Fibroblast of lung (primary cell): ENCODE measurements at regions not wholly inside any gene's neighbourhood (a gene's known extent, or its start where the extent isn't known, plus 50 kb on each side); places are given as distances from the start of the nearest gene placed in this dataset.

Experiments used
- DNase-seq, 2 donors: peaks; one replicate each; pipeline versions ENCODE4 v3.0.0 to v3.0.0-alpha.2; 2010; ENCODE audit warnings: low read depth in 2 of 2
- H2AFZ ChIP-seq: 2 replicates; pipeline ENCODE4 v1.5.1; 2012; ENCODE audit warnings: low read length, control low read depth, inconsistent platforms
- H3K27ac ChIP-seq: 2 replicates; pipeline ENCODE4 v1.5.1; 2011; ENCODE audit warnings: low read length, control low read depth; ENCODE audit not compliant: insufficient read depth
- H3K27me3 ChIP-seq: 2 replicates; pipeline ENCODE4 v1.5.1; 2011; ENCODE audit warnings: mild to moderate bottlenecking, low read length; ENCODE audit not compliant: control insufficient read depth, insufficient read depth
- H3K36me3 ChIP-seq: 2 replicates; pipeline ENCODE4 v1.5.1; 2011; ENCODE audit warnings: low read length; ENCODE audit not compliant: control insufficient read depth, insufficient read depth
- H3K4me1 ChIP-seq: 2 replicates; pipeline ENCODE4 v1.5.1; 2011; ENCODE audit warnings: low read length; ENCODE audit not compliant: control insufficient read depth, insufficient read depth; ENCODE audit errors: extremely low read depth
- H3K4me2 ChIP-seq: 2 replicates; pipeline ENCODE4 v1.5.1; 2011; ENCODE audit warnings: low read length, control low read depth; ENCODE audit not compliant: insufficient read depth; ENCODE audit errors: extremely low read depth
- H3K4me3 ChIP-seq, 4 experiments: fragments of 200-600 bp in 1 of 4; sonication (generic) in 1 of 4; replicated peaks in 1 of 4; 2 replicates each; pipeline ENCODE4 v1.5.1; 2011 to 2016; ENCODE audit warnings: low read length in 4 of 4, low read depth in 3 of 4, mild to moderate bottlenecking in 3 of 4, control low read depth in 2 of 4, inconsistent platforms in 1 of 4, mixed read lengths in 1 of 4; ENCODE audit not compliant: insufficient read depth in 1 of 4; ENCODE audit errors: control extremely low read depth in 1 of 4
- H3K79me2 ChIP-seq: 2 replicates; pipeline ENCODE4 v1.5.1; 2012; ENCODE audit warnings: mild to moderate bottlenecking, low read length, inconsistent platforms; ENCODE audit not compliant: control insufficient read depth, insufficient read depth
- H3K9ac ChIP-seq: 2 replicates; pipeline ENCODE4 v1.5.1; 2011; ENCODE audit warnings: mild to moderate bottlenecking, low read length, control low read depth; ENCODE audit not compliant: insufficient read depth
- H3K9me3 ChIP-seq: 2 replicates; pipeline ENCODE4 v1.5.1; 2012; ENCODE audit warnings: low read depth, low read length; ENCODE audit not compliant: control insufficient read depth, insufficient read depth
- H4K20me1 ChIP-seq: 2 replicates; pipeline ENCODE4 v1.5.1; 2011; ENCODE audit warnings: low read length; ENCODE audit not compliant: control insufficient read depth, insufficient read depth; ENCODE audit errors: extremely low read depth
- CTCF ChIP-seq, 2 donors: IDR thresholded peaks in 1 of 2; conservative IDR thresholded peaks in 1 of 2; 1 replicate in 1 of 2; 2 replicates in 1 of 2; pipeline ENCODE4 v1.5.1; 2011 to 2012; ENCODE audit warnings: low read length in 2 of 2, control low read depth in 1 of 2, inconsistent platforms in 1 of 2, low read depth in 1 of 2, mild to moderate bottlenecking in 1 of 2
- EZH2 ChIP-seq: IDR thresholded peaks from 2 replicates; pipeline ENCODE4 v1.5.1; 2012; ENCODE audit warnings: low read length, control low read depth, mild to moderate bottlenecking; ENCODE audit errors: missing control alignments

DNA sequence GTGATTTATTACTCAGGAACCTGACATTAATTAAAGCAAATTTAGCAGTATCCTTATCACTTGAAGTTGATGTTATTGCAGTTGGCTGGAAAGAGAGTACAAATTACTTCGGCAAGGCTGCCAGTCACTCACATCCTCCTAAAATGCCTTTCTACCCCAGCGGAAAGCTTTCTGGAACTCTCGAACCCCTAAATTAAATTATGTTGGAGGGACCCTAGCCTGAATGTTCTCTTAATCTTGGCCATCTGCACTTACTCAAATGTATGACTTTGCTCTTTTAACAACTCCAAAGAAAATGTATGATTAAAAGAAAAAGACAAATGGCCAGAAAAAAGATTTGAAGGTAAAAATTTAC lies 242.6 kb upstream of the USP25 start:
- Histone ChIP-seq H4K20me1 (no peaks in the 10 kb centered on the region), H3K27me3 (no peaks in the 10 kb centered on the region), H2AFZ (no peak overlapping the region), H3K36me3 (no peaks in the 10 kb centered on the region), H3K9me3 (no peaks in the 10 kb centered on the region), H3K79me2 (no peaks in the 10 kb centered on the region), H3K4me2 (no peak overlapping the region), H3K27ac (no peak overlapping the region), H3K9ac (no peak overlapping the region), H3K4me3 (no peak overlapping the region), H3K4me1 (no peaks in the 10 kb centered on the region)
- TF ChIP-seq CTCF (conservative IDR thresholded peaks at IDR 0.05 in 1 of 2, IDR thresholded peaks at IDR 0.05 in 1 of 2; ENCODE audit: low read depth in 1 of 2, low read length in 2 of 2) (no peak), EZH2 (no peak)
- DNase-seq: no peak

- Histone ChIP-seq H3K27me3 (no peaks in the 10 kb centered on the region), H3K9ac (no peak overlapping the region), H3K4me2 (no peak overlapping the region), H2AFZ (no peak overlapping the region), H4K20me1 (no peaks in the 10 kb centered on the region), H3K9me3 (no peaks in the 10 kb centered on the region), H3K36me3 (no peaks in the 10 kb centered on the region), H3K79me2 (no peaks in the 10 kb centered on the region), H3K27ac (no peak overlapping the region), H3K4me1 (no peaks in the 10 kb centered on the region), H3K4me3 (no peak overlapping the region)
- no peak for DNase-seq
- TF ChIP-seq EZH2: no peak
Observed at GRCh38 chr21:15491100-15491499, 238.7 kb upstream of the USP25 start.

GRCh38 chr21:15493646-15494045 lies 236.1 kb upstream of the USP25 start:
- Histone ChIP-seq H3K79me2 (no peaks in the 10 kb centered on the region), H3K4me2 (no peak overlapping the region), H3K4me3 (no peak overlapping the region), H3K9me3 (no peaks in the 10 kb centered on the region), H3K36me3 (no peaks in the 10 kb centered on the region), H3K9ac (no peak overlapping the region), H3K4me1 (no peaks in the 10 kb centered on the region), H3K27me3 (no peaks in the 10 kb centered on the region), H4K20me1 (no peaks in the 10 kb centered on the region), H3K27ac (no peak overlapping the region), H2AFZ (no peak overlapping the region)
- no peak for DNase-seq
- no peak for TF ChIP-seq CTCF (conservative IDR thresholded peaks at IDR 0.05 in 1 of 2, IDR thresholded peaks at IDR 0.05 in 1 of 2; ENCODE audit: low read depth in 1 of 2, low read length in 2 of 2)
- no peak for TF ChIP-seq EZH2
